ENCODE measurements at regions not wholly inside any gene's neighbourhood (a gene's known extent, or its start where the extent isn't known, plus 50 kb on each side); places are given as distances from the start of the nearest gene placed in this dataset.

DNA sequence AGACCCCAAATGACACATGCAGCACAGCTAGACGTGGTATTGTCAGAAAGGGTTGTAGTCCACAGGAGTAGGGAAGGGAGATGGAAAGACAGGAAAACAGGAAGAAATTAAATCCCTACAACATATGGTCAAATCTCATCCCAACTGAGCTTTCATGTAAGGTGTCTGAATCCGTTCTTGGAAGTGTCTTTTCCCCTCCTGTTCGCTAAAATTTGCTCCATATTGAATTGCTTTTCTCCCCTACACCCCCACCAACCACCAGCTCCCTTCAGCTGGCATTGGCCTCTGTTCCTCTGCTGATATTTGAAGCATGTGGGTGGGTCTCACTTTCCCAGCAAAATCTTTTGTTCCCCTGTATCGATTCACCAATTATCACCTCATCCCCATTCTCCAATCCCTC, 376.2 kb upstream of the WWC1 start:
- FAIRE-seq (no peak), DNase-seq (ENCODE audit: low spot score) (no peak), ATAC-seq (no peak)
- Histone ChIP-seq H3K79me2 (ENCODE audit: insufficient read depth, low read length) (no peaks in the 10 kb centered on the region), H3K27me3 (ENCODE audit: control insufficient read depth in 1 of 2, insufficient read depth in 2 of 2, low read length in 2 of 2) (no peaks in the 10 kb centered on the region; a peak in 2 of 5 replicates), H3K36me3 (replicated peaks in 1 of 2; ENCODE audit: control insufficient read depth in 1 of 2, insufficient read depth in 2 of 2, low read length in 2 of 2) (no peaks in the 10 kb centered on the region), H3K9me3 (ENCODE audit: low read length) (no peaks in the 10 kb centered on the region), H3K27ac (ENCODE audit: extremely low read length, insufficient read depth, low read length) (no peak overlapping the region), H3K4me2 (ENCODE audit: low read depth, low read length) (no peak overlapping the region), H3K4me1 (ENCODE audit: insufficient read depth, low read length) (no peaks in the 10 kb centered on the region), H3K9ac (ENCODE audit: insufficient read depth, low read depth, low read length) (no peak overlapping the region), H3K4me3 (replicated peaks in 1 of 3; ENCODE audit: insufficient read depth in 1 of 3, low read depth in 2 of 3, low read length in 3 of 3) (no peak overlapping the region), H4K20me1 (ENCODE audit: insufficient read depth, low read length) (no peaks in the 10 kb centered on the region), H2AFZ (ENCODE audit: low read length) (no peak overlapping the region)
- ChIA-PET POLR2A (no interaction called here), CTCF (ENCODE audit: low intra/inter-chr PET ratio, low total read pairs) (no interaction called here)
- intact Hi-C loops (cut with micrococcal nuclease; ENCODE audit: unreplicated experiment): no loop called here
- WGBS (ENCODE audit: low lambda C conversion rate): 1% methylated on average over 4 of the region's 4 CpGs
- TF ChIP-seq, protein P1, sequence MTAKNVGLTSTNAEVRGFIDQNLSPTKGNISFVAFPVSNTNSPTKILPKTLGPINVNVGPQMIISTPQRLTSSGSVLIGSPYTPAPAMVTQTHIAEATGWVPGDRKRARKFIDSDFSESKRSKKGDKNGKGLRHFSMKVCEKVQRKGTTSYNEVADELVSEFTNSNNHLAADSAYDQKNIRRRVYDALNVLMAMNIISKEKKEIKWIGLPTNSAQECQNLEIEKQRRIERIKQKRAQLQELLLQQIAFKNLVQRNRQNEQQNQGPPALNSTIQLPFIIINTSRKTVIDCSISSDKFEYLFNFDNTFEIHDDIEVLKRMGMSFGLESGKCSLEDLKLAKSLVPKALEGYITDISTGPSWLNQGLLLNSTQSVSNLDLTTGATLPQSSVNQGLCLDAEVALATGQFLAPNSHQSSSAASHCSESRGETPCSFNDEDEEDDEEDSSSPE (CRISPR knock-in tag; IDR thresholded peaks at IDR 0.05): no peak
- no peak for TF ChIP-seq AGO2 (optimal IDR thresholded peaks at IDR 0.05; ENCODE audit: low read depth, low read length)
- TF ChIP-seq ATRX (CRISPR knock-in tag; IDR thresholded peaks at IDR 0.05; ENCODE audit: borderline replicate concordance): no peak
- no peak for TF ChIP-seq CAMTA2 (CRISPR knock-in tag; IDR thresholded peaks at IDR 0.05; ENCODE audit: borderline replicate concordance)
- TF ChIP-seq FOXM1 (CRISPR knock-in tag; IDR thresholded peaks at IDR 0.05): no peak
- TF ChIP-seq ZNF33B (CRISPR knock-in tag; IDR thresholded peaks at IDR 0.05): no peak
- TF ChIP-seq, protein P2, sequence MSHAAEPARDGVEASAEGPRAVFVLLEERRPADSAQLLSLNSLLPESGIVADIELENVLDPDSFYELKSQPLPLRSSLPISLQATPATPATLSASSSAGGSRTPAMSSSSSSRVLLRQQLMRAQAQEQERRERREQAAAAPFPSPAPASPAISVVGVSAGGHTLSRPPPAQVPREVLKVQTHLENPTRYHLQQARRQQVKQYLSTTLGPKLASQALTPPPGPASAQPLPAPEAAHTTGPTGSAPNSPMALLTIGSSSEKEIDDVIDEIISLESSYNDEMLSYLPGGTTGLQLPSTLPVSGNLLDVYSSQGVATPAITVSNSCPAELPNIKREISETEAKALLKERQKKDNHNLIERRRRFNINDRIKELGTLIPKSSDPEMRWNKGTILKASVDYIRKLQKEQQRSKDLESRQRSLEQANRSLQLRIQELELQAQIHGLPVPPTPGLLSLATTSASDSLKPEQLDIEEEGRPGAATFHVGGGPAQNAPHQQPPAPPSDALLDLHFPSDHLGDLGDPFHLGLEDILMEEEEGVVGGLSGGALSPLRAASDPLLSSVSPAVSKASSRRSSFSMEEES (CRISPR knock-in tag; IDR thresholded peaks at IDR 0.05): no peak
- no peak for TF ChIP-seq NFKB2 (CRISPR knock-in tag; IDR thresholded peaks at IDR 0.05; ENCODE audit: borderline replicate concordance)
- TF ChIP-seq SIX4 (CRISPR knock-in tag; IDR thresholded peaks at IDR 0.05): no peak
- TF ChIP-seq MXD4 (CRISPR knock-in tag; IDR thresholded peaks at IDR 0.05): no peak
- TF ChIP-seq TBX2 (CRISPR knock-in tag; IDR thresholded peaks at IDR 0.05; ENCODE audit: borderline replicate concordance): no peak
- TF ChIP-seq ARHGAP35 (CRISPR knock-in tag; IDR thresholded peaks at IDR 0.05; ENCODE audit: borderline replicate concordance): no peak
- TF ChIP-seq, protein P3, sequence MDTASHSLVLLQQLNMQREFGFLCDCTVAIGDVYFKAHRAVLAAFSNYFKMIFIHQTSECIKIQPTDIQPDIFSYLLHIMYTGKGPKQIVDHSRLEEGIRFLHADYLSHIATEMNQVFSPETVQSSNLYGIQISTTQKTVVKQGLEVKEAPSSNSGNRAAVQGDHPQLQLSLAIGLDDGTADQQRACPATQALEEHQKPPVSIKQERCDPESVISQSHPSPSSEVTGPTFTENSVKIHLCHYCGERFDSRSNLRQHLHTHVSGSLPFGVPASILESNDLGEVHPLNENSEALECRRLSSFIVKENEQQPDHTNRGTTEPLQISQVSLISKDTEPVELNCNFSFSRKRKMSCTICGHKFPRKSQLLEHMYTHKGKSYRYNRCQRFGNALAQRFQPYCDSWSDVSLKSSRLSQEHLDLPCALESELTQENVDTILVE (CRISPR knock-in tag; IDR thresholded peaks at IDR 0.05): no peak
- TF ChIP-seq, protein P4, sequence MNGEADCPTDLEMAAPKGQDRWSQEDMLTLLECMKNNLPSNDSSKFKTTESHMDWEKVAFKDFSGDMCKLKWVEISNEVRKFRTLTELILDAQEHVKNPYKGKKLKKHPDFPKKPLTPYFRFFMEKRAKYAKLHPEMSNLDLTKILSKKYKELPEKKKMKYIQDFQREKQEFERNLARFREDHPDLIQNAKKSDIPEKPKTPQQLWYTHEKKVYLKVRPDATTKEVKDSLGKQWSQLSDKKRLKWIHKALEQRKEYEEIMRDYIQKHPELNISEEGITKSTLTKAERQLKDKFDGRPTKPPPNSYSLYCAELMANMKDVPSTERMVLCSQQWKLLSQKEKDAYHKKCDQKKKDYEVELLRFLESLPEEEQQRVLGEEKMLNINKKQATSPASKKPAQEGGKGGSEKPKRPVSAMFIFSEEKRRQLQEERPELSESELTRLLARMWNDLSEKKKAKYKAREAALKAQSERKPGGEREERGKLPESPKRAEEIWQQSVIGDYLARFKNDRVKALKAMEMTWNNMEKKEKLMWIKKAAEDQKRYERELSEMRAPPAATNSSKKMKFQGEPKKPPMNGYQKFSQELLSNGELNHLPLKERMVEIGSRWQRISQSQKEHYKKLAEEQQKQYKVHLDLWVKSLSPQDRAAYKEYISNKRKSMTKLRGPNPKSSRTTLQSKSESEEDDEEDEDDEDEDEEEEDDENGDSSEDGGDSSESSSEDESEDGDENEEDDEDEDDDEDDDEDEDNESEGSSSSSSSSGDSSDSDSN (CRISPR knock-in tag; IDR thresholded peaks at IDR 0.05): no peak
- no peak for TF ChIP-seq ZFP62 (CRISPR knock-in tag; IDR thresholded peaks at IDR 0.05)
- TF ChIP-seq, protein P5, sequence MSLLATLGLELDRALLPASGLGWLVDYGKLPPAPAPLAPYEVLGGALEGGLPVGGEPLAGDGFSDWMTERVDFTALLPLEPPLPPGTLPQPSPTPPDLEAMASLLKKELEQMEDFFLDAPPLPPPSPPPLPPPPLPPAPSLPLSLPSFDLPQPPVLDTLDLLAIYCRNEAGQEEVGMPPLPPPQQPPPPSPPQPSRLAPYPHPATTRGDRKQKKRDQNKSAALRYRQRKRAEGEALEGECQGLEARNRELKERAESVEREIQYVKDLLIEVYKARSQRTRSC (CRISPR knock-in tag; IDR thresholded peaks at IDR 0.05; ENCODE audit: low read depth): no peak
- BruUV-seq (replicated peaks): no TSS peak
- in situ Hi-C loops (cut with HindIII; ENCODE audit: extremely low pct_ligation_motif_present, low pct_unique_long_range_greater_than_20kb): no loop called here
